Middle frontal gyrus (tissue), 1 donor: ENCODE measurements at regions not wholly inside any gene's neighbourhood (a gene's known extent, or its start where the extent isn't known, plus 50 kb on each side); places are given as distances from the start of the nearest gene placed in this dataset.
"Not testable (repeated sequence)": the region's sequence is repeated elsewhere in the genome, so short reads cannot be mapped to it uniquely, and the experiment has no call there.

Experiments
- DNase-seq: peaks from one replicate; pipeline ENCODE4 v3.0.0-alpha.2; 2015; ENCODE audit warnings: low spot score; ENCODE audit errors: extremely low spot score

DNA sequence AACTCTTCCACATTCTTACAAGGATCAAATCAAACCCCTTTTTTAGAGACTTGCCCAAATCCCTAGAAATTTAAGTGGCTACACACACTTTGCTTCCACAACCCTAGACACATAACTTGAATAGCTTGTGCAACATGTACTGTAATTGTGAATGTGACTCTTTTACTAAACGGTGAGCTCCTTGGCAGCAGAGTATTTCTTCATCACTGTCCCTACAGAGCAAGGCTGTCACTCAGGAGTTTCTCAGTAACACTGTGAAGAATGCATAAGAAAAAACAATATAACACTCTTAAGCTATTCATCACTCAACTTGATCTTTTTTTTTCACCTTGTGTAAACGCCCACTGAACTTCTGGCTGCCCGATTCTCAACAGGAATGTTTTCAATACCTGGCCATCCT, 53.8 kb upstream of the ADAMTS18 start:
- no peak for DNase-seq

DNA sequence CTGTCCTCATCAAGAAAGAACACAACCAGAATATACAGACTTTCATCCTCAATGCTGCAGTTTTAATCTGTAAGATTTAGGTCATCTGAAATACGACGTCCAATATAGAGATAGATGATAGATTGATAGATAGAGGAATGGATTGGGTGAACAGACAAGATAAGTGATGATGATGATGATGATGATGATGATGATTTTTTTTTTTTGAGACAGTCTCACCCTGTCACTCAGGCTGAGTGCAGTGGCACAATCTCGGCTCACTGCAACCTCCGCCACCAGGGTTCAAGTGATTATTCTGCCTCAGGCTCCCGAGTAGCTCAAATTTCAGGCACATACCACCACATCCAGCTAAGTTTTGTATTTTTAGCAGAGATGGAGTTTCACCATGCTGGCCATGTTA, 56.3 kb upstream of the ADAMTS18 start:
- DNase-seq, result no peak

DNA sequence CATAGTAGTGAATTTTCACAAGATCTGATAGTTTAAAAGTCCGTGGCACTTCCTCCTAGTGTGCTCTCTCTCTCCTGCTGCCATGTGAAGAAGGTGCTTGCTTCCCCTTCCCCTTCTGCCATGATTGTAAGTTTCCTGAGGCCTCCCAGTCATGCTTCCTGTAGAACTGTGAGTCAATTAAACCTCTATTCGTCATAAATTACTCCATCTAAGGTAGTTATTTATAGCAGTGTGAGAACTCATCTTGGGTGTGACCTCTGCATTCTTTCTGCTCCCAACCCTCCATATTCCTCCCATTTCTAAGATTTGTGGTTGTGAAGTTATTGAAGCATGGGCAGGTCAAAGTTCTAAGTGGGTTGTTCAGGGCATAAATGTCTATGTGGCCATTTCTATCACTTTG, 62.1 kb upstream of the ADAMTS18 start:
- DNase-seq, result no peak

DNA sequence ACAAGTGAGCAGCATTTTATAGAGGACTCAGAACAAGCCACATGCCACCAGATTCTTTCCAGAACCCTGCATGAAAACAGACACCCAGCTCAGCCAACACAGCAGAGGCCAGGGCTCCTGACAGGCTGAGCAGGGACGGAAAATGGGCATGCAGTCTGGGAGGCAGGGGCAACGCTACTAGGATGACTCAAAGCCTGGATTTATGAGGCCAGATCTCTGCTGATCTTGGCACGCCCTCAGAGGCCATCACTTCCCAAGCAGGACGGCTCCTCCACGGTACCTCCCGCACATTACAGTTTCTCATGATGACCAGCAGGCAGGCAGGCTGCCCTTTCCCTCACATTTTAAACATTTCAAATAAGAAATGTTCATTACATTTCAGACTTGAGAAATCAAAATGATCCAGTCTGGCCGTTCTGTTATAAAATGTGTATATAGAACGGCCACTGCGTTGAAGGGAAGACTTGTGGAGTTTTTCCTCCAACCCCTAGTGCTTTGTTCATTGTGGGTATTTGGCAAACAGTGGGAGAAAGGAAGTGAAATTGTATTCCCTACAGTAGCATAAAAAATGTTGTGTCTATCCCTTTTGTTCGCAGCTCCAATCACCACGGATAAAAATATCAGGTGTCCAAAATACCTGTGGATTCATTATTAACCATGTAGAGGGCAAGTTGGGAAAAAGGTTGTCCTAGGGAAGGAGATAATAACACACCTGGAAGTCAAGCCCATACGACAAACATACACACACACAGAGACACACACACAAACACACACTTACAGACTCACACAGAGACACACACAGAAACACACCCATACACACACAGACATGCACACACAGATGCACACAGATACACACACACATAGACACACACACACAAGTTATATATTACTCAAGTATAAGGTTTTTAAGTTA, 64.8 kb upstream of the ADAMTS18 start:
- DNase-seq, result no peak

DNA sequence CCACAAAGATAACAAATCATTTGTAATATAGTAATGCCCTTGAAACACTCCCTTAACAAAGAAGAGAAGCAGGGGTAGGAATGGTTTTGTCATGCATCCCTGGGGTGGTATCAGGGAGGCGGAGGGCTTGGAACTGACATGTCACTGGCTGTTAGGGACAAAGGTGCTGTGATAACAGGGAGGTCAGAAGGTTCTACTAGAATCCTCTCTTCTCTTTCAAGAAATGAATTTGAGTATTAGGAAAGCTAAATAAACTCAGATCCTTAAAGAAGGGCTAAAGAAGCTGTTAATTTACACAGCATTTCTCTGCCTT, 65.4 kb upstream of the ADAMTS18 start:
- no peak for DNase-seq

DNA sequence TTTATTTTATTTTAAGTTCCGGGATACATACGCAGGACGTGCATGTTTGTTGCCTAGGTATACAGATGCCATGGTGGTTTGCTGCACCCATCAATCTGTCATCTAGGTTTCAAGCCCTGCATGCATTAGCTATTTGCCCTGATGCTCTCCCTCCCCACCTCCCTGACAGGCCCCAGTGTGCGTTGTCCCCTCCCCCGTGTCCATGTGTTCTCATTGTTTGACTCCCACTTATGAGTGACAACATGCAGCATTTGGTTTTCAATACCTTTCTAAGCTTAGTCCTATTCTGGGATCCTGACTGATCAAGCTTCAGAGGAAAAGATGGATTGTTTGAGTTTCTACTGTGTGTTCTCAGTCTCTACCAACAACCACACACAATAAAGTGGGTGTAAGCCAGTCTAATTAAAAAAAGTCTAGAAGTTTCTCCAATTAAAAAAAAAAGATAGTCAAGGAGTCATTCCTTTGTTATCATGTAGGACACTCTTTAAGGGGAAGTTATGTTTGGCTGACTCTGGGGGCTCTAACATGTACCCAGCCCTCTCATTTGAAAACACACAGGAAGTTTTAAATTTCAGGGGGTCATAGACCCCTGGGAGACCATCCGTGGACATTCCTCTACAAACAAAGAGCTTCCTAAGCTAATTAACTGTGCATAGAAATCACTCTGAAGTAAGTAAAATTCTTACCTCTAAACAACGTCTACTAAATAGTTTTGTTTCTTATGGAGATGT, 66.3 kb upstream of the ADAMTS18 start:
- no peak for DNase-seq

DNA sequence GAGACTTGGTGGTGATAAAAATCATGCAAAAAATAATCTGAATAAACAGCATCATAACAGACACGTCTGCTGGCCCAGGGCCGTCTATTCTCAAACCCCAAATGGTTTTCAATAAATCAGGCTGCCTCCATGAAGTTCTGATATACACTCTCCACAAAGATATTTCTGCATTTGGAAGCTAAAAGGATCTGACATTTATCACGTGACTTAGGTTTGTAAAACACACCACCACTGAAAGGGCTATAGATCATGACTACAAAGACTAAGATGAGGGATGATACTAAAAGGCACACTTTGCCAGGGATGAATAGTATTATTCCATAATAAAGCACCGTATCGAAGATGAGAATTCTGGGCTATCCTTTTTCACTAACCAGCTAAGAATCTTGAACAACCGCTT, 67.6 kb upstream of the ADAMTS18 start:
- no peak for DNase-seq

DNA sequence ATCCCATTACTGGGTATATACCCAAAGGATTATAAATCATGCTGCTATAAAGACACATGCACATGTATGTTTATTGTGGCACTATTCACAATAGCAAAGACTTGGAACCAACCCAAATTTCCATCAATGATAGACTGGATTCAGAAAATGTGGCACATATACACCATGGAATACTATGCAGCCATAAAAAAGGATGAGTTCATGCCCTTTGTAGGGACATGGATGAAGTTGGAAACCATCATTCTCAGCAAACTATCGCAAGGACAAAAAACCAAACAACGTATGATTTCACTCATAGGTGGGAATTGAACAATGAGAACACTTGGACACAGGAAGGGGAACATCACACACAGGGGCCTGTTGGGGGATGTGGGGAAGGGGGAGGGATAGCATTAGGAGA, 71.7 kb upstream of the ADAMTS18 start:
- DNase-seq, result not testable (repeated sequence)

DNA sequence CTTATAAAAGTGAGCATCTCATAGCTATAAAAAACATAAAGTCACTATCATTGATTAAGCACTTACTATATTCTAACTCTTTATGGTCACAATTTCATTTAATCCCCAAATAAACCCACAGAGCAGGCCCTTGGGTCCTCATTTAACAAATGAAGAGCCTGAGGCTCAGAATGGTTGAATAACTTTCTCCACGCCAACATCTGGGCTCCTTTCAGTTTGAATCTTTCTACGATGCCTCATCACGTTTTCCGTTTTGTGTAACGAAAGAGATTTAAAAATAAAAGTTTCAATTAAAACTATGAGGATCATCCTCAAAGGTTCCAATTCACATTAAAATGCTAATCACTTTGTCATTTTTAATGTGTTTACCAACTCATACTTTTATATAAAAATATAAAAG, 74.2 kb upstream of the ADAMTS18 start:
- no peak for DNase-seq

DNA sequence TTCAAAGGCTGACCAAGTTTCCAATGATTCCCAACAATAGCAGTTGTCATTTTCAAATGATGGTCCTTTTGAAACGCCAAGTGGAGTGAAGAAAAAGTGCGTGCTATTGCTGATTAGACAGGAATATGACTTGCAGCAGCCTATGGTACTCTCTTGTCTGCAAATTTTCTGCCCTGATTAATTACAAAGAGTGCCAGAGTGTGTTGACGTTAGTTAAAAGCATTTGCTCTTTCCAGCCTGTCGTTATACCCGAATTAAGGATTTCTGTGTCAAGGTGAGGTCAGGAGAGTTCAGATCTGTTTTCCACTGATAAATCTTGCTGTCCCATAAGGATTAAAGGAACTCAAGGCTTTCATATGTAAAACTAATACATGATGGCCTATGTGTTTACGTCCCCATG, 75.0 kb upstream of the ADAMTS18 start:
- no peak for DNase-seq

DNA sequence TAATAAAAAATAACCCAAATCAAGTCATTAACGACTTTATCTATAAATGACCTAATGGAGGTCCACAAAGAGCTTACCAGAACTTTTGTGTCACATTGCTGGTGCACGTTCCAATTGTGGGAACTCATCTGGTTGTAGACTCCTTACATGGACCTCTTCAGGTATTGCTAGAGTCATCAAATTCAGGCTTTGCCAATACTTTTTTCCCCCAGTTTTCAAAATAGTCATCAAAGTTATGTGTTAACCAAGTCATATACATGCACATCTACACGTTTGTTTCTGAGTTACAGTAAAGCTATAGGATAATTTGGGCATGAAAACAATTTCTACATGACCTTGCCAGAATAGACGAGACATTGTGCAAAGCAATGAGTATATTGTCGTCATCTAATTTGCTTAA, 76.2 kb upstream of the ADAMTS18 start:
- no peak for DNase-seq

DNA sequence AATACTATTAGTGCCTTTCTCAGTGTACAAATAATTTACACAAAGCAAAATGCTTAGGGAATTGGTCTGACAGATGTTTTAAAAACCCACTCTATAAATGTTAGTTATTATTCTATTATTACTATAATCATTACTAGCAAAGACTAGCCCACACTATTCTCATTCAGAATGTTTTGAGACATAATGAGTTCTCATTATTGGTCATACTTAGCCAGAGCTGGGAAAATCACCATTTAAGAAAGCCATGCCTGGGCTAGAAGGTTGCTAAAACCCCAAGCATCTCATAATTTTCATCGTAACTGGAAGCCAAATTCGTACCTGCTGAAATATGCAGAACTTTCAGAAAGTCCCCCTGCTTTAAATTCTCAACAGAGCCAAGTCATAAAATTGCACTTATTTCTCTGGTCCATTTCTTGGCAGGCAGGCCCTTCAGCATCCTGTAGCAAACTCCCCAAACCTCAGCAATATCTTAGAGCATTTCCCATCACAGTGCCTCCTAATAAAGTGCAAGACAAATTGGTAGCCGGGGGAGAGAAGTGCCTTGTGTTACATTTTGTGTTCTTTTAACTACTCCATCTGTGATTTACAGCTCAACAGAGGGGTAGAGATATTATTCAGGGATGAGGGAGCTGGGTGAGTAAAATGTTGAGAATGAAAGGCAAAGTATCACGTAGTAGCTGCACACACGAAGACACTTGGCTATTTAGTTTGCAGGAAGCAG, 79.8 kb upstream of the ADAMTS18 start:
- DNase-seq, result no peak

DNA sequence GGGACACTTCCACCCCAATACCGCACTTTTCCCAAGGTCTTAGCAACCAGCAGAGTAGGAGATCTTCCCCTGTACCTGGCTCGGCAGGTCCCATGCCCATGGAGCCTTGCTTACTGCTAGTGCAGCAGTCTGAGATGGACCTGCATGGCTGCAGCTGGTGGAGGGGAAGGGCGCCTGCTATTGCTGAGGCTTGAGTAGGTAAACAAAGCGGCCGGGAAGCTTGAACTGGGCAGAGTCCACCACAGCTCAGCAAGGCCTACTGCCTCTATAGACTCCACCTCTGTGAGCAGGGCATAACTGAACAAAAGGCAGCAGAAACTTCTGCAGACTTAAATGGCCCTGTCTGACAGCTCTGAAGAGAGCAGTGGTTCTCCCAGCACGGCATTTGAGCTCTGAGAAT, 90.4 kb upstream of the ADAMTS18 start:
- DNase-seq, result not testable (repeated sequence)

DNA sequence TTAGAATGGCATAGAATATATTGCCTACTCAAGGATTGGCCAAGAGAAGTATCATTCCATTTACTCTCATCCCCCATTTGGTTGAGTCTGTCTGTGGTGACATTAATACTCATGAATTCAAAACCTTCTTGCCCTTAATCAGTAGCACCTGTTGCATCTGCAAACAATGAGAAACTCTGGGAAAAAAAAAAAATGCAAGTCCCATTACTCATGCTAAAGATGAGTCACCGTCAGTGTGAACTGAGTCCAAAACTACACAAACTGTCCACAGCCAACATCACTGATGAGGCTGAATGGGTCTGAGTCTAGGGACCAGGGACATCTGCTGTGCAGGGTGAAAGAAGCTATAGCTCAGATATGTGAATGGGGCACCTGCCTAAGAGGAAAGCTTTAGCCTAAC, 96.9 kb upstream of the ADAMTS18 start:
- DNase-seq, result no peak

DNA sequence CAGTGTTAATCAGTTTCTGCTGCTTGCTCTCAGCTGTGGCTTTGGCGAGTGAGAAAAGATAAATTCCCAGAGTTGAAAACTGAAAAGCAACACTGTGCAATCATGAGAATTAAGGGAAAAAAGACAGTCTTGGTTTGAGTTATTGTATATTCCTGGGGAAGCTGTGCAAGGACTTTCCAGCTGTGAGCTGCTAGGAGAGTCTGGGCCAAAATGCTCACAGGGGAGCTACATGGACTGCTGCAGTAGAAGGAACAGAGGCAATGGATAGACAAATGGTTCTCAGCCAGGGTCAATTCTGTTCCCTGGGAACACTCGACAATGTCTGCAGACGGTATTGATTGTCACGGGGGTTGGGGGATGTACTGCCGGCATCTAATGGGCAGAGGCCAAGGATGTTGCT, 102.0 kb upstream of the ADAMTS18 start:
- DNase-seq, result no peak

DNA sequence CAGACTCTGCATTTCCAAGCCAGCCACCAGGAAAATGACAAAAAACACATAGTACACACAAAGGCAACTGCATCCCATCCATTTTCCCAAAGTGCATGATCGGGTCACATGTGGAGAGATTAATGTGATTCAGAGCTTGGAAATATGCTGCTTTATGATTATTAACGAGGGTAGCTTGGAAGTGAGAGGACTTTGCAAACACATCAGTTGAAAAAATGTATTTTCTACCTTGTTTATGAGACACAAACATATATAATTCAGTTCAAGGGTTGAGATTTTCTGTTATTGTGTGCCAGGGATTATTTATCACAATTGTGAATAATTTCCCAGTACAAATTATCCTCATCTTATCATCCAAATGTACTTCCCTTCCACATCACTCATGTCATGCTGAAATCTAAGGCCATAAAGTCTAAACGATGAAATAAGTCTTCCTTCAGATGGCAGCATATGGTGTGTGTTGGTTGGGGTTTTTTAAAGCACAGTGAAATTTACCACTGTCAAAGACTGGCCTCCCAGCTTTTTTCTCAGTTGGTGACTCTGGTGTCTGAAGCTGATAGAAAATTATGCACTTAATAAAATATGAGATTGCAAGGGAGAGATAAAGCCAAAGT, 104.7 kb upstream of the ADAMTS18 start:
- DNase-seq, result no peak

DNA sequence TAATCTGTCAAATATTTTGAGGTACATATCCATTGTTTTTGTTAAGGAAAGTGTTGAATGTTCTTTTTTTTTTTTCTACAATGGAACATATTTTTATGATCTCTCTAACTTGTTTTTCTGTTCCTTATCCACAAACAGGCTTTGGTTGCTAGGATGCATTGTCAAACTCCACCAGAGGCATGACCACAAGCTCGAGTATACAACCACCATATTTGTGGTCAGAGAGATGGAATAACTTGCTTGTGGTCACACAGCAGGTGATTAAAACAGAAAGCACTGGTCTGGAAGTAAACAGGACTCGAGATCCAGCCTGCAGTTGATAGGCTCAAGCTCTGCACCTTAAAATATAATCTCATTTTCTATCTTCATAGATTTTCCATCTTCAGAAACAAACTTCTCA, 105.8 kb upstream of the ADAMTS18 start:
- no peak for DNase-seq

DNA sequence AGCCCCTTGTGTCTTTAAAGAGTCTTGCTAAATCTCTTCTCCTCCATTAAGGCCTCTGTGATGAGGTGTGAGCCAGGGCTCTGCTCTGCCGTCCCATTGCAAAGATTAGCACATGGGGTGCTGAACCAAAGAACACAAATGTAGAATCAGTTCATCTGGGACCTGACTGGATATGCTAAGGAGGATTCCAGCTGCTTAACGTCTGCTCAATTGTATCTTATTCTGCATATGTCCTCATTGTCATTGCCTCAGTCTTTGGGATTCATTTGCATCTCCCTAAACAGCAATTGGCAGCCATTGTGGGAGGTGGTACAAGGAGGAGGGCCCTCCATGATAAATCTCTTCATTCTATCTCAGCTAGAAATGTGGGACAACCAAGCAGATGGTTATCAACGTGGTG, 106.3 kb upstream of the ADAMTS18 start:
- DNase-seq, result no peak

DNA sequence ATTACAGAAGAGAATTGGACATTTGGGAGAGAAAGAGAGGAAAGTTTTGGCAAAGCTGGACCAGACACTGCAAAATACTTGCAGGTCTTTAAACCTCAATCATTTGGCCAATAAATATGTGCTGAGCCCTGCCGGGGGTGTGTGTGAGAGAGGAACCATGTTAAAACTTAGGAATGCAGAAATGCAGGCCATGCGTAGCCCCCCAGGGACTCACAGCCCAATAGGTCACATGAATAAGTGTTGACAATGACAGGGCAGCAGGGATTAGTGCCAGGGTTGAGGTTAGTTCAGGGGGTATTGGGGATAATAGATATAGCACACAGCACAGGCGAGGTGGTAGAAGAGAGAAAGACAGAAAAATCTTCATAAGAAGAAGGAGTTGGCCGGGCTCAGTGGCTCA, 113.3 kb upstream of the ADAMTS18 start:
- no peak for DNase-seq

DNA sequence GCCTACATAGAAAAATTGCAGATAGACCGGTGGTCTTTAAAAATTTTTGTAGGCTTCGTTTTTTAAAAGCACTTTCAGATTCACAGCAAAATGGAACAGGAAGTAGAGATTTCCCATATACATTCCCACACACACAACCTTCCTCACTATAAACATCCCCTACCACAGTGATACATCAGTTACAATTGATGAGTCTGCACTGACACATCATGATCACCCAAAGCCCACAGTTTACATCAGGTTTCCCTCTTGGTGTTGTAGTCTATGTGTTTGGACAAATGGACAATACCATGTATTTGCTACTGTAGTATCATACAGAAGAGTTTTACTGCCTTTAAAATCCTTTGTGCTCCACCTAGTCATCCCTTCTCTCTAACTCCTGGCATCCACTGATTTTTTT, 113.9 kb upstream of the ADAMTS18 start:
- no peak for DNase-seq

DNA sequence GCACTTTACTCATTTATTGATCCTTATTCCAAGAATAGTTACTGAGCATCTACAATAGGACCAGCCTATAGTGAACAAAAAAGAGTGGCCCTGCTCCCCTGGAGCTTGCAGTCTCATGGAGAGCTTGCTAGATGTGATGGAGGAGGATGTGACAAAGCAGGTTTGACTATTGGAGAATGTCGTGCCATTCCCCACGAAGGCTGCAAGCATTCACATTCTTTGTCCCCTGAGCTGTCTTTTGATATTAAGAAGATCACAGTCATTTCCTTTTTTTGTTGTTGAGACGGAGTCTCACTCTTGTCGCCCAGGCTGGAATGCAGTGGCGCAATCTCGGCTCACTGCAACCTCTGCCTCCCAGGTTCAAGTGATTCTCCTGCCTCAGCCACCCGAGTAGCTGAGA, 115.0 kb upstream of the ADAMTS18 start:
- no peak for DNase-seq

DNA sequence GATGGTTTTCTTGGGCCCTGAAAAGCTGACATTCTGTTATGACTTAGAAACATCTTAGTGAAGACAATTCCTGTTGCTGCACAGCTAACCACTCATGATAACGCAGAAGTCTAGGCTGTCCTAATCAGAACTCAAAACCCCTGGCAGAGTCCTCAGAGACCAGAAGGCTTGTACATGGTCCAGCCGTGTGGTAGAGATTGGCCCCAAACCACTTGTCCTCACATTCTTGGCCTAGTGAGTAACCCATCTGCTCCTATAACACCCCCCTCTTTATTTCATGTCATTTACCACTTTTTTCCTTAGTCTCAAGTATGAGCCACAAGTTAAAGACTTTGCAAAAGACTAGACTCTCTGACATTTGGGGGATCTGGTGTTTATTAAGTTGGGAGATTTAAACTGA, 116.5 kb upstream of the ADAMTS18 start:
- no peak for DNase-seq
